Stomach (tissue), 4 donors: ENCODE measurements at regions not wholly inside any gene's neighbourhood (a gene's known extent, or its start where the extent isn't known, plus 50 kb on each side); places are given as distances from the start of the nearest gene placed in this dataset.

Experiments used
- CTCF ChIP-seq, 7 experiments: fragments of 450-650 bp in 4 of 7; fragments of 200-600 bp in 3 of 7; sonication (generic) in 3 of 7; IDR thresholded peaks; one replicate each; pipeline ENCODE4 v1.5.1; 2016 to 2019; ENCODE audit warnings: antibody characterized with exemption in 7 of 7, control low read depth in 2 of 7, mild to moderate bottlenecking in 1 of 7
- EP300 ChIP-seq: sonication (generic); formaldehyde crosslinking; IDR thresholded peaks from one replicate; pipeline ENCODE4 v1.6.1; 2017; ENCODE audit warnings: antibody characterized with exemption
- POLR2AphosphoS5 ChIP-seq, 3 donors: sonication (generic); formaldehyde crosslinking; IDR thresholded peaks; one replicate each; pipeline ENCODE4 v1.6.1; 2016; ENCODE audit warnings: antibody characterized with exemption in 3 of 3

- TF ChIP-seq CTCF (IDR thresholded peaks at IDR 0.05) (no peak), EP300 (no peak), POLR2AphosphoS5 (IDR thresholded peaks at IDR 0.05) (no peak)
These were observed 158.5 kb upstream of the RFC3 start for GRCh38 chr13:33659466-33659865.
